Thyroid gland (tissue), 4 donors: ENCODE measurements at regions not wholly inside any gene's neighbourhood (a gene's known extent, or its start where the extent isn't known, plus 50 kb on each side); places are given as distances from the start of the nearest gene placed in this dataset.

Experiments used
- DNase-seq, 2 donors: peaks; one replicate each; pipeline ENCODE4 v3.0.0-alpha.2; 2019
- H3K27ac ChIP-seq, 3 donors: fragments of 200-600 bp; sonication (generic); 1 replicate in 2 of 3; 2 replicates in 1 of 3; pipeline ENCODE4 v1.5.1; 2016 to 2019; ENCODE audit warnings: mild to moderate bottlenecking in 1 of 3, moderate library complexity in 1 of 3
- H3K27me3 ChIP-seq: fragments of 200-600 bp; sonication (generic); one replicate; pipeline ENCODE4 v1.5.1; 2019
- H3K36me3 ChIP-seq, 2 donors: fragments of 200-600 bp; sonication (generic); one replicate each; pipeline ENCODE4 v1.5.1; 2016 to 2019
- H3K4me1 ChIP-seq, 2 donors: fragments of 200-600 bp; sonication (generic); one replicate each; pipeline ENCODE4 v1.5.1; 2017 to 2019
- H3K4me3 ChIP-seq, 3 donors: fragments of 200-600 bp; sonication (generic); replicated peaks in 1 of 3; 1 replicate in 2 of 3; 2 replicates in 1 of 3; pipeline ENCODE4 v1.5.1; 2016; ENCODE audit warnings: mild to moderate bottlenecking in 1 of 3
- H3K9me3 ChIP-seq: fragments of 200-600 bp; sonication (generic); one replicate; pipeline ENCODE4 v1.5.1; 2017
- POLR2A ChIP-seq, 2 donors: fragments of 450-650 bp; IDR thresholded peaks; one replicate each; pipeline ENCODE4 v1.6.1; 2017; ENCODE audit warnings: antibody characterized with exemption in 2 of 2, mild to moderate bottlenecking in 2 of 2, moderate library complexity in 1 of 2
- WGBS, 2 donors: methylation state at CpG; one replicate each; pipeline ENCODE4 v1.1.5; 2017; 5-methylcytosine and 5-hydroxymethylcytosine counted together
- intact Hi-C: fragments of 100-400 bp; cut with DNase I; formaldehyde crosslinking; loops from one replicate; pipeline ENCODE4 v1.15.1; 2023
- TF ChIP-seq, protein P1 (sequence below), 6 experiments: fragments of 200-600 bp in 3 of 6; fragments of 450-650 bp in 3 of 6; sonication (generic) in 3 of 6; IDR thresholded peaks; one replicate each; pipeline ENCODE4 v1.5.1; 2016 to 2019; ENCODE audit warnings: antibody characterized with exemption in 6 of 6, mild to moderate bottlenecking in 2 of 6, inconsistent platforms in 1 of 6, moderate library complexity in 1 of 6

DNA sequence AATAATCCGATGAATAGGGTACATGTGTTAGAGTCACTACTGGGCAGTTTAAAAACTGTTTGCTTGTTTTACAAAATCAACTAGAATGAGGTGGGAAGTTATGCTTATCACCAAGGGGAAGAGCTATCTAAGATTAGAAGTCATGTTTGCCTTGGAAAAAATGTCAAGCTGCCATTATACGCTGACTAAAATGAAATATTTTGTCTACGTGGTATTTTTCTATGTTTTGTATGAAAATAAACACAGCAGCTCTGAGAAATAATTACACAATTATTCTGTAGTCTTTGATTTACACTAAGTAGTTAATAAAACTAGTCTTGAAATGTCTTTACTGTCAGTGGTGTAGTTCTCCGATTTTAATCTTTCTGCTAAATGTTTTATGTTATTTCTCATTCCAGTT lies 241.9 kb upstream of the TARS1 start:
- Histone ChIP-seq H3K9me3 (no peaks in the 10 kb centered on the region), H3K4me1 (no peaks in the 10 kb centered on the region), H3K27ac (no peak overlapping the region), H3K27me3 (no peaks in the 10 kb centered on the region), H3K36me3 (no peaks in the 10 kb centered on the region), H3K4me3 (no peak overlapping the region)
- TF ChIP-seq, protein P1, sequence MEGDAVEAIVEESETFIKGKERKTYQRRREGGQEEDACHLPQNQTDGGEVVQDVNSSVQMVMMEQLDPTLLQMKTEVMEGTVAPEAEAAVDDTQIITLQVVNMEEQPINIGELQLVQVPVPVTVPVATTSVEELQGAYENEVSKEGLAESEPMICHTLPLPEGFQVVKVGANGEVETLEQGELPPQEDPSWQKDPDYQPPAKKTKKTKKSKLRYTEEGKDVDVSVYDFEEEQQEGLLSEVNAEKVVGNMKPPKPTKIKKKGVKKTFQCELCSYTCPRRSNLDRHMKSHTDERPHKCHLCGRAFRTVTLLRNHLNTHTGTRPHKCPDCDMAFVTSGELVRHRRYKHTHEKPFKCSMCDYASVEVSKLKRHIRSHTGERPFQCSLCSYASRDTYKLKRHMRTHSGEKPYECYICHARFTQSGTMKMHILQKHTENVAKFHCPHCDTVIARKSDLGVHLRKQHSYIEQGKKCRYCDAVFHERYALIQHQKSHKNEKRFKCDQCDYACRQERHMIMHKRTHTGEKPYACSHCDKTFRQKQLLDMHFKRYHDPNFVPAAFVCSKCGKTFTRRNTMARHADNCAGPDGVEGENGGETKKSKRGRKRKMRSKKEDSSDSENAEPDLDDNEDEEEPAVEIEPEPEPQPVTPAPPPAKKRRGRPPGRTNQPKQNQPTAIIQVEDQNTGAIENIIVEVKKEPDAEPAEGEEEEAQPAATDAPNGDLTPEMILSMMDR (IDR thresholded peaks at IDR 0.05), result no peak
- TF ChIP-seq POLR2A (IDR thresholded peaks at IDR 0.05), result no peak
- intact Hi-C loops, result no loop called here
- 86 to 89% methylated on average over 4 of the region's 4 CpGs for WGBS, 2 donors
- no peak for DNase-seq

DNA sequence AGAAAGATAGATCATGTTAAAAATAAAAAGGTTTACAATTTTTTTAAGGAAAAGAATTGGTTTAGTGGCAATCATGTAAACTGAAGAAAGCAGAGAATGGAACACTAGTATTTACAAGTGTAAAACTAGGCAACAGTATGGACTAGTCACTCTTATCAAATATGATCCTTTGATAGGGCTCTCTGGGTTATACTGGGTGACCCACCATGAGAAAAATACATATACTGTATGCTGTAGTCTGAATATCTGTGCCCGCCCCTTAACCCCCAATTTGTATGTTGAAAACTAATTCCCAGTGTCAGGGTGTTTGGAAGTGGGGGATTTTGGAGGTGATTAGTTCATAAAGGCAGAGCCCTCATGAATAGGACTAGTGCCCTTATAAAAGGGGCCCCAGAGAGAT lies 236.8 kb upstream of the TARS1 start:
- TF ChIP-seq, protein P1 (IDR thresholded peaks at IDR 0.05), result no peak
- no peak for TF ChIP-seq POLR2A (IDR thresholded peaks at IDR 0.05)
- no peak overlapping the region for H3K4me3 ChIP-seq
- no peaks in the 10 kb centered on the region for H3K27me3 ChIP-seq
- H3K4me1 ChIP-seq, result peaks cover 7 to 16% of the 10 kb centered on the region in 2 donors
- 96 to 100% methylated on average over 1 of the region's 1 CpG for WGBS, 2 donors
- H3K9me3 ChIP-seq, result no peaks in the 10 kb centered on the region
- H3K27ac ChIP-seq, result no peak overlapping the region
- intact Hi-C loops, result no loop called here
- H3K36me3 ChIP-seq, result no peaks in the 10 kb centered on the region
- DNase-seq, result no peak

DNA sequence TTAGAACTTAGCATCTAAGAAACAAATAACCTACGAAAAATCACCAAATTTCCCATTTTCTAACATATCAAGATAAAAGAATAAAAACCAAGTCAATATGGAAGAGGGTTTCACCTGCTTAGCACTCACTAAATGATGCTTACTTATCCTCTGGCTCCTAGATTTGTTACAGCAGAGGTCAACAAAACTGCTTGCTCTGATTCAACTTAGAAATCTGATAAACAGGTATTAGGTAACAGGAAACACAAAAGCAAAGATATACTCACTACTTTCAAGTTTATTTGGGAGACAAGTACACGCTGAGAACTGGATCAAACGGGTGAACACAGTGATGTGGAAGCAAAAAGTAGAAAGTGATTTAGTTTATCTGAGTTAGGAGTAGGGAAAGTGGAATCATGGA lies 235.7 kb upstream of the TARS1 start:
- WGBS, 2 donors, result 70 to 72% methylated on average over 3 of the region's 3 CpGs
- Histone ChIP-seq H3K9me3 (no peaks in the 10 kb centered on the region), H3K36me3 (no peaks in the 10 kb centered on the region), H3K27ac (peak overlapping the region in 1 of 3 donors; percentile 0), H3K4me1 (peaks cover 7 to 16% of the 10 kb centered on the region in 2 donors), H3K4me3 (no peak overlapping the region), H3K27me3 (no peaks in the 10 kb centered on the region)
- no peak for DNase-seq
- TF ChIP-seq POLR2A (IDR thresholded peaks at IDR 0.05), result no peak
- TF ChIP-seq, protein P1 (IDR thresholded peaks at IDR 0.05), result no peak
- intact Hi-C loops, result no loop called here

GRCh38 chr5:33205727-33206410 lies 234.9 kb upstream of the TARS1 start:
- H3K27me3 ChIP-seq, result no peaks in the 10 kb centered on the region
- DNase-seq, result peak; percentile 24 to 40
- no peaks in the 10 kb centered on the region for H3K36me3 ChIP-seq
- intact Hi-C loops, result no loop called here
- 15 to 24% methylated on average over 1 of the region's 1 CpG for WGBS, 2 donors
- no peaks in the 10 kb centered on the region for H3K9me3 ChIP-seq
- H3K27ac ChIP-seq, result peak overlapping the region; percentile 0 to 54 (median 32)
- H3K4me1 ChIP-seq, result peaks cover 7 to 16% of the 10 kb centered on the region in 2 donors
- no peak overlapping the region for H3K4me3 ChIP-seq
- TF ChIP-seq, protein P1 (IDR thresholded peaks at IDR 0.05), result no peak
- no peak for TF ChIP-seq POLR2A (IDR thresholded peaks at IDR 0.05)

DNA sequence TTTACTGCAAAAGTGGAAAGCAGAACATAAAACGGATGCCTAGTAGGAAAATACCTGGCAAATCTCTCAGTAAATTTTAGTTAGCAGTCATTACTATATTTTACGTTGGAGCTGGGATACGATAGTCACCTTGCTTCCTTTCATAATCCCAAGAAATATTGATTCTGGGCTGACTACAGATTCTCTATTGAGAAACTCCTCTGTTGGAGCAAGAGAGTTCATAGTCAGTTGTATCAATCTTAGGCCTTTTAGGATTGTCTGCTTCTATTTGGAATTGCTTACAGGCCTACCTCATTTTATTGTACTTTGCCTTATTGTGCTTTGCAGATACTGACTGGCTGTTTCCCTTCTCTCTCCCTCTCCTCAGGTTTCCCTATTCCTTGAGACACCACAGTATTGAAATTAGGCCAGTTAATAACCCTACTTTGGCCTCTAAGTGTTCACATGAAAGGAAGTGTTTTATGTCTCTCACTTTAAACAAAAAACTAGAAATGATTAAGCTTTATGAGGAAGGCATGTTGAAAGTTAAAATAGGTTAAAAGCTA lies 233.7 kb upstream of the TARS1 start:
- no peak for DNase-seq
- Histone ChIP-seq H3K36me3 (no peaks in the 10 kb centered on the region), H3K27me3 (no peaks in the 10 kb centered on the region), H3K27ac (no peak overlapping the region), H3K4me3 (no peak overlapping the region), H3K4me1 (peaks cover 7 to 16% of the 10 kb centered on the region in 2 donors), H3K9me3 (no peaks in the 10 kb centered on the region)
- TF ChIP-seq POLR2A (IDR thresholded peaks at IDR 0.05), result no peak
- TF ChIP-seq, protein P1 (IDR thresholded peaks at IDR 0.05), result no peak
- 91 to 92% methylated on average over 3 of the region's 3 CpGs for WGBS, 2 donors
- intact Hi-C loops, result no loop called here
